A673 (cell line): ENCODE measurements at regions not wholly inside any gene's neighbourhood (a gene's known extent, or its start where the extent isn't known, plus 50 kb on each side); places are given as distances from the start of the nearest gene placed in this dataset.

Source experiments
- CTCF ChIP-seq: fragments of 300-800, 200-600 bp; sonication (generic); conservative IDR thresholded peaks from 2 replicates; pipeline ENCODE4 v1.5.1; 2017; ENCODE audit warnings: low read depth, mild to moderate bottlenecking, antibody characterized with exemption, low read length, moderate library complexity, mixed read lengths
- EZH2 ChIP-seq: fragments of 200-600 bp; sonication (generic); IDR thresholded peaks from 2 replicates; pipeline ENCODE4 v1.6.1; 2017; ENCODE audit warnings: borderline replicate concordance, low read depth, mild to moderate bottlenecking, mixed read lengths, antibody characterized with exemption, low read length; ENCODE audit not compliant: poor library complexity, severe bottlenecking

GRCh38 chr18:24992491-24992890 lies 359.5 kb downstream of the ZNF521 start:
- TF ChIP-seq CTCF (no peak), EZH2 (no peak)
